Fibroblast of villous mesenchyme (primary cell): ENCODE measurements at regions not wholly inside any gene's neighbourhood (a gene's known extent, or its start where the extent isn't known, plus 50 kb on each side); places are given as distances from the start of the nearest gene placed in this dataset.

Experiments used
- DNase-seq: peaks from one replicate; pipeline ENCODE4 v3.0.0-alpha.2; 2010; ENCODE audit warnings: low read depth
- H3K4me3 ChIP-seq: 2 replicates; pipeline ENCODE4 v1.5.1; 2011; ENCODE audit warnings: low read depth, mild to moderate bottlenecking, low read length
- CTCF ChIP-seq: IDR thresholded peaks from 2 replicates; pipeline ENCODE4 v1.5.1; 2012; ENCODE audit warnings: low read depth, mild to moderate bottlenecking, low read length; ENCODE audit not compliant: insufficient read depth

- H3K4me3 ChIP-seq, result no peak overlapping the region
- no peak for DNase-seq
- no peak for TF ChIP-seq CTCF
Observed at GRCh38 chr5:148922606-148923005, 96.2 kb downstream of the ADRB2 start.

GRCh38 chr5:148923023-148923422, 96.6 kb downstream of the ADRB2 start:
- TF ChIP-seq CTCF, result no peak
- H3K4me3 ChIP-seq, result no peak overlapping the region
- DNase-seq, result no peak

GRCh38 chr5:148924817-148925216, 98.4 kb downstream of the ADRB2 start:
- no peak for DNase-seq
- H3K4me3 ChIP-seq, result no peak overlapping the region
- TF ChIP-seq CTCF, result no peak

- no peak for TF ChIP-seq CTCF
- DNase-seq, result no peak
- no peak overlapping the region for H3K4me3 ChIP-seq
Observed at GRCh38 chr5:148926207-148926606, 99.8 kb downstream of the ADRB2 start.

GRCh38 chr5:148927307-148927946, 101.0 kb downstream of the ADRB2 start:
- no peak for DNase-seq
- H3K4me3 ChIP-seq, result no peak overlapping the region
- no peak for TF ChIP-seq CTCF

GRCh38 chr5:148928141-148928540, 101.7 kb downstream of the ADRB2 start:
- no peak for DNase-seq
- no peak overlapping the region for H3K4me3 ChIP-seq
- no peak for TF ChIP-seq CTCF

GRCh38 chr5:148931453-148932057, 105.1 kb downstream of the ADRB2 start:
- TF ChIP-seq CTCF, result no peak
- no peak for DNase-seq
- H3K4me3 ChIP-seq, result no peak overlapping the region
